Ecto neural progenitor cell (in vitro differentiated cells): ENCODE measurements at regions not wholly inside any gene's neighbourhood (a gene's known extent, or its start where the extent isn't known, plus 50 kb on each side); places are given as distances from the start of the nearest gene placed in this dataset.
"Not testable (repeated sequence)": the region's sequence is repeated elsewhere in the genome, so short reads cannot be mapped to it uniquely, and the experiment has no call there.

Source experiments
- DNase-seq: peaks from one replicate; pipeline ENCODE4 v3.0.0-alpha.2; 2018; ENCODE audit warnings: low spot score

DNA sequence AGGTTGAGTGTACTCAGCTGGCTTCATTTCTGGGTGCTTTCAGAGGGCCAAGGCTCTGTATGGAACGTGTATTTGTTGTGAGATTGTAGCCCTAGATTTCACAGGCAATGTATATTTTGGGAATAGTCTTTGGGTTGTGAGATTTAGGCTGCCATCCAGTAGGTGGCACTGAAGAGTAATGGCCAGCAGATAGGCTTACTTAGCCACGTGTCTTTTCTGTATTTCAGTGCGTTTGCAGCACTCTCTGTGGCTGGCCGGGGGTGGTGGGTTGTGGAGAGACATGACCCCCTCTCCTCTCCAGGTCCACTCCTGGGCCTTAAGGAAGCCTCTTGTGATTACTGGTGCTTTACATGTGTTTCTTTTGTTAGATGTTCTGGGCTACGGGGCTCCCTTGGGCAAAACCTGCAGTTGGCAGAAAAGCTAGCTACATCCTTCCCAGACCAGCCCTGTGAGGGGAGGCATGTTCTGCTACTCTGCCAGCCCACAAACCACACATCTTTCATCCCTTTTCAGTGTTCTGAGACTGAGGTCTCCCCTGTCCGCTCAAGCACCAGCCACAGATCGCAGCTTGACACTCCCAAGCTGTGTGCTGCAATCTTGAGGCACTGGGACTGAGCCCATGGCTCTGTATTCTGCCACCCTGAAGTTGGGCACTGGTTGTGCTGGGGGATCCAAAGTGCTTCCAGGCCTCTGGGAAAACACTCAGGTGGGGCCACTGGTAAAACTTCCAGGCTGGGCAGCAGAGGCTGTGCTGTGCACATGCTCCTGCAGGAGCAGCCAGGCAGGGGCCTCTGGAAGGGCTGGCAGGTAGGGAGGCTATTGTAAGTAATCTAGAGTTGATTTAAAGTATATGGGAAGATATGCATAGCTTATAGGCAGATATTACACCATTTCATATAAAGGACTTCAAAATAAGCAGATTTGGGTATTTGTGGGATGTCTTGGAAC, 1096.8 kb upstream of the PCDH20 start:
- peak; percentile 53 for DNase-seq

DNA sequence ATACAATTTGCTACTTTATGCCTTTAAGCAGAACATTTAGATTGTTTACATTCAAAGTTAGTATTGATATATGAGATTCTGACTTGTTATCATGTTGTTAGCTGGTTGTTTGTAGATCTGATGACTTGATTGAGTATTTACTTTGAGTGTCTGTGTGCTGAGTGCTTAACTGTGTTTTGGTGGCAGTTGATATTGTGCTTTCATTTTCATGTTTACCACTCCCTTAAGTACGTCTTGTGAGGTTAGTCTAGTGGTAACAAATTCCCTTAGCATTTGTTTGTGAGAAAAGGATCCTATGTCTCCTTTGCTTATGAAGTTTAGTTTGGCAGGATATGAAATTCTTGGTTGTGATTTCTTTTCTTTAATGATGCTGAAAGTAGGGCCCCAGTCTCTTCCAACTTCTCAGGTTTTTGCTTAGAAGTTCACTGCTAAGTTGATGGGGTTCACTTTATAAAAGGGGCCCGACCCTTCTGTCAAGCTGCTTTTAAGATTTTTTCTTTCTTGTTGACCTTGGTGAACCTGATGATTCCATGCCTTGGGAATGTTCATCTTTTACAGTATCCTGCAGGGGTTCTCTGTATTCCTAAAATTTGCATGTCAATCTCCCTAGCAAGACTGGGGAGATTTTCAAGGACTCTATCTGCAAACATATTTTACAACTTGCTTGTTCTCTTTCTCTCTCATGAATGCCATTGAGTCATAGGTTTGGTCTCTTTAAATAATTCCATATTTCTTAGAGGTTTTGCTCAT, 1095.4 kb upstream of the PCDH20 start:
- DNase-seq, result no peak

DNA sequence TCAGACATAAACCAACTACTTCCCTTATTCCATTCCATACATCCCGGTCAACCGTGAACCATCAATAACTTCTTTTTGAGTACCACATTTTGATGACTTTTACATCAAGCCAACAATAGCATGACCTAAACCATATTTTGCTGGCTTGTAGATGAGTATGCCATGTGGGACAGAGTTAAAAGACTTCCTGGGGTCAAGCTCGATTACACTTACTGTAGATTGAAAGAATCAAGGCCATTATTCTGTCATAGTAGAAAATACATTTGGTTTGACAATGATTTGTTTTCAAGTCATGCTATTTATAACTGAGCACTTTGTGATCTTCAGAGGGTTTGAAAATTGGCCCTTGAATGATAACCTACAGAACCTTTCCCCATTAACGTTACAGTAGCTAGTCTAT, 1086.9 kb upstream of the PCDH20 start:
- no peak for DNase-seq

DNA sequence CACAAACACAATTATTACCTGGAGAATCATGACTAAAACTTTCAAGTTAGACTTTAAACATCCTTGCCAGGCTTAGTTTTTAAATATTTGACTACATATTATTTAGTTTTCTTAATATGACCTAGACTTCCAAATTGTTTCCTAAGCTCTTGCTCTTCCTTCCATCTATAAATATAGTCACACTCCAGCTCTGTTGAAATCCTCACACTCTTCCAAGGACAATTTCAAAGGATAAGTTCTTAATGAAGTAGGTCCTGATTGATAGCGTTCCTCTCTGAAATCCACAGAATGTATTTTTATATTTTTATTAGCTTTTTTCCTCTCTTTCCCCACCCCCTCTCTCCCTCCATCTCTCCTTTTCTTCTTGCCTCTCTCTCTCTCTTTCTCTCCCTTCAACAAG, 1074.1 kb upstream of the PCDH20 start:
- DNase-seq, result no peak

- no peak for DNase-seq
Measured at GRCh38 chr13:62483774-62484173, 1068.1 kb upstream of the PCDH20 start.

- no peak for DNase-seq
Measured at GRCh38 chr13:62482351-62482750, 1066.7 kb upstream of the PCDH20 start.

DNA sequence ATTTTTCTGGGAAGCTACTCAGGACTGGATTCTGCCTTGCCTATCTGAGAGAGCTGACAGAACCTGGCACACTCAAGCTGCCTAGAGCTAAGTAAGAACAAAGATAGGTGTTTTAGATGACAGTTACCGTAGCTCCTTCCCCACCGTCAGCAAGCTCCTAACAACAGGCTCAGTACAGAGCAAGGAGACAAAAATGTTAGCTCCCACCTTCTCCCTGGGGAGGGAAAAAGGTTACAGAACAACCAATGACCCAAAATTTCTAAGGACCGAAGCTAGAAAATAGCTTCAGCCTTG, 1058.2 kb upstream of the PCDH20 start:
- DNase-seq, result no peak

DNA sequence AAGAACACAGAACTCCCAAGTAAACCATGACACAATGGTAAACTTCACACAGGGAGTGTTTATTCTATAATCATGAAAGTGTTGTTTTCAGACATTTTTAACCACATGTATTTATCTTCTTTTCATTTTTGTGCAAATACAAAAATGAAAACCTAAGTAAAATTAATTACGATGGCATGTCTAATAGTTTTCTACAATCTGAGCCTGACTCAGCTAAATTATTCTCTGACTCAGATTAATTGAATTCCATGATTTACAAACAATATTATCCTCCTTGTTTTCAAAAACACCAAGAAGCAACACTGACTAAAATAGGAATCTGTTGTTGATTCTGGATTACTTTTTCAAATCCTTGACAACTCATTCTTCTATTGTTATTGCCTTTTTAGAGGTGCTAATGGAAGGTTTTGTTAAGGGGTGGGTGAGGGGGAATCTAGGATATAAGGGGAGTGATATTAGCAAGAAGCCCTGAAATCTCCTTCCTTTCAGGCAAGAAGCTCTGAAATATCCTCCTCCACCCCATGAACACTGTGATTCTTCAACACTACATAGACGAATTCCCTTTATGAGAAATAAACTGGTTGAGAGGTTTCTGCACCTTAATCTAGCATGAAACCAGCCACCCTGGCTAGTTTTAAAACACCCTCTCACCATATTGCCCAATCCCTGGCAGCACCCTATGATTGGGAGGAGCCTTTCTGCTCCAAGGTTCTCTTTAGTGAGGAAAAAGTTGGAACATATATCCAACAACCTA, 1057.7 kb upstream of the PCDH20 start:
- no peak for DNase-seq

DNA sequence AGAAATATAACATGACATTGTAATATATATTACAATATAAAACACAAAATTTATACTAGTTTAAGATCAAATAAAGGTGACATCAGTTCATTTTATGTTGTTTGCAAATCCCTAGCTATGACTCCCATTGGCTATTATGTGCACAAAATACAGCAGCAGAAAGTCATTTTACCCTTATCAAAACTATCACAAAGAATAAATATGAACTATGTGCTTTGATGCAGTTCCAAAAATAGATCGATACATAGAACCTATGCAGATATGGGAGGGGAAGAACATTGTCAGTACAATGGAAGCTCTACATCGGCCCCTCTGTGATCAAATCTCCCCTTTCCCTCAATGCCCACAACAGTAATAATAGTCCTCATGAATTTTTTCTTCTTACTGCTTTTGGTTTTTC, 1038.1 kb upstream of the PCDH20 start:
- DNase-seq, result no peak

GRCh38 chr13:62450759-62451158, 1035.1 kb upstream of the PCDH20 start:
- no peak for DNase-seq

DNA sequence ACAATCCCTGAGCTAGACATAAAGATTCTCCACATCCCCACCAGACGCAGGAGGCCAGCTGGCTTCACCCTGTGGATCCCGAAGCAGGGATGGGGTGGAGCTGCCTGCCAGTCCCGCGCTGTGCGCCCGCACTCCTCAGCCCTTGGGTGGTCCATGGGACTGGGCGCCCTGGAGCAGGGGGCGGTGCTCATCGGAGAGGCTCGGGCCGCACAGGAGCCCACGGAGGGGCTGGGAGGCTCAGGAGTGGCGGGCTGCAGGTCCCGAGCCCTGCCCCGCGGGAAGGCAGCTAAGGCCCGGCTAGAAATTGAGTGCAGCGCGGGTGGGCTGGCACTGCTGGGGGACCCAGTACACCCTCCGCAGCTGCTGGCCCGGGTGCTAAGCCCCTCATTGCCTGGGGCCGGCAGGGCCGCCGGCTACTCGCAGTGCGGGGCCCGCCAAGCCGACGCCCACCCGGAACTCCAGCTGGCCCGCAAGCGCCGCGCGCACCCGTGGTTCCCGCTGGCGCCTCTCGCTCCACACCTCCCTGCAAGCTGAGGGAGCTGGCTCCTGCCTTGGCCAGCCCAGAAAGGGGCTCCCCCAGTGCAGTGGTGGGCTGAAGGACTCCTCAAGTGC, 1032.2 kb upstream of the PCDH20 start:
- not testable (repeated sequence) for DNase-seq

- no peak for DNase-seq
Measured at GRCh38 chr13:62444805-62445204, 1029.2 kb upstream of the PCDH20 start.

DNA sequence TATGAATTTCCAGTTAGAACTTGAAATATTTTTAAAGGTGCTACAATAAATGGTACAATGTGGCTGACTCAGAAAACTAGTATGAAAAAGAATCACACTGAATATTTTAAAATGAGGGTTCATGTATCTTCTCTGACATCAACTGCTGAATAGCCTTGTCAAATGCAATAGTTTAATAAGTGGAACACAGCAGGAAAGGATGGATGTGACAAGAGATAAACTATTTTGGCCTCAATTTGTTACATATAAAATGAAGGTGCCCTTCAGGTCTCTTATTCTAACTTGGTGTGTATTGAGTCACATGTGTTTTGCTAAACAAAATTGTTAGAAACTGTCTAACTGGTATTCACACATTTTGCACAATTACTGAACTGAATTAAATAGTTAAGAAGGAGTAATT, 1018.4 kb upstream of the PCDH20 start:
- no peak for DNase-seq

DNA sequence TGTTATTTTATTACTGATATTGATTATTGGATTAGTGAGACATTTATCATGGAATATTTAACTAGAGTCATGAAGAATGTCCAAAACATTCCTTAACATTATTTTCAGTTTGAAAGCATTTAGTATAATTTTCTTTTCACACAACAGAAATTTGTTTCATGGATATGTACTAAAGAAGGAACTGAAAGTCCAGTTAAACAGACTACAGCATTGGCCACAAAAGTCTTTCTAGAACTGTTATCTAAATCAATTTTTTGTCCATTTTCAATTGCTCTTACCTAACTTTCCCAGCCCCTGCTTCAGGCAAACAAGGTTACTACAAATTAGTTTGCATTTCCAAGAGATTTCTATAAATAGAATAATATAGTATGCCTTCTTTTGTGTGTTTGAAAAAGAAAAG, 1018.0 kb upstream of the PCDH20 start:
- no peak for DNase-seq

GRCh38 chr13:62432906-62433305, 1017.3 kb upstream of the PCDH20 start:
- no peak for DNase-seq

- DNase-seq, result no peak
Measured at GRCh38 chr13:62432295-62432694, 1016.6 kb upstream of the PCDH20 start.

DNA sequence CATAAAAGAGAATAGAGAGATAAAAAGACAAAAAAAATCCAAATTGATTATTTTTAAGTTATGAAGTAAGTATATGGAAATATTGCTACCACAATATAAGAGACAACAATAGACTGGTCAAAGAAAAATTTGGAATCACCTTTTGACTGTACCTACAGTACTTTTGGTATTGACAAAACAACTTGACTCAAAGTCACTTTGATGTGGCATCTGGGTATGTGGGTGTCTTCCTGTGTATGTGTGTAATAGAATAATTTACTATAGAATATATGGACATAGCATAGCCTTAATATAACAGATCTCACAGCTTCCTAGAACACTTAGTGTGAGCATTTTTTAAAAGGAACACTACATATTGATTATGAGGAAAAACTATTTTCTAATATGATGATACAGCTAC, 1016.2 kb upstream of the PCDH20 start:
- DNase-seq, result no peak

DNA sequence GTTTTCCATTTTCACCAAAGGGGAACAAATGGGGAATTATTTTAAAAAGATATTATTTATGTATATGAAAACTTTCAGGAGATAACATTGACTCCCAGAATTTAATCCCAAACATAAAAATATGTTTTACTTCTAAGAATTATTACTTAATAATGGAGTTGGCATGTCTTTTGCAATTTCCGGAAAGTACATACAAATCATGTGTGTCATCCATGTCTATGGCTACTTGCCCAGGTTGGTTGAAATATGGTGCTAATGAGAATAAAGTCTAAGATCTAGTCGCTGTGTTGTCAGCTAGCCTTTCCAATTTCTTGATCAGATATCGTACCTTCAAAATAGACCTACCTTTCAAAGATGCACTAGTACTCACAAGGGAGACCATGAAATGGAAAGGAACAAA, 1003.2 kb upstream of the PCDH20 start:
- DNase-seq, result no peak

GRCh38 chr13:62418376-62418775, 1002.7 kb upstream of the PCDH20 start:
- no peak for DNase-seq

- DNase-seq, result no peak
Measured at GRCh38 chr13:62407871-62408270, 992.2 kb upstream of the PCDH20 start.

DNA sequence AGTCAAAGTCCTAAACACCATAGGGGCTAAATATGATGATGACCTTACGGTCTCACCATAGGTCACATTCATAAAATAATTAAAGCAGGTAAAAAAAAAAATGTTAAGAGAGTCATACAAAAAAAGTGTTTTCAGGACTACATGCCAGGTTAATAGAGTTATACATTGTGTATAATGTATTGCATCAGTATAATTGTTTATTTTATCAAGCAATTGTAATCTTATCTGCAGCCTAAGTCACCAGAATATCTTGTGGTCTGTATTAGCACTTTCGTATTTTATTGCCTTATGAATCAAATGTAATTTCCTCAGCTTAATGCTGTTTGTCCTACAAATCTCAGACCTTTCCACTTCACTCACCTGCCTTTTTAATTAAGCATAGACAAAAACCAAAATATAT, 972.9 kb upstream of the PCDH20 start:
- DNase-seq, result no peak

DNA sequence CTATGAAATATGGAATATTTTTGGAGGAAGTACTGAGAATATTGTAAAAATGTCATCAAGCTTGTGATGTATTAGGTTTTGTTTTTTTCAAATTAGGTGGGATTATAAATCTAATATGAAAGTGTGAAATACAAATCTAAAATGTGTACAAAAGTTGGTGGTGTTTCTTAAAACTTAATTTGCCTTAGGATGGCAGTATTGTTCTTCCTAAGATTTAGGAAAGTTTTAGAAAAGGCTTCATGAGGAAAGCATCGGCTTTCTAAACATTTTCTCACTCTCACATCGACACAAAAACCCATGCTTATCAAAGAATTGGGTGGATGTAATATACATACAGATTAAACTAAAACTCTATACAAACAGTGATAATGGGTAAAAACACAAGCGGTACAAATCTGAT, 972.0 kb upstream of the PCDH20 start:
- no peak for DNase-seq
